ENCODE measurements at regions not wholly inside any gene's neighbourhood (a gene's known extent, or its start where the extent isn't known, plus 50 kb on each side); places are given as distances from the start of the nearest gene placed in this dataset.
"Not testable (repeated sequence)": the region's sequence is repeated elsewhere in the genome, so short reads cannot be mapped to it uniquely, and the experiment has no call there.

DNA sequence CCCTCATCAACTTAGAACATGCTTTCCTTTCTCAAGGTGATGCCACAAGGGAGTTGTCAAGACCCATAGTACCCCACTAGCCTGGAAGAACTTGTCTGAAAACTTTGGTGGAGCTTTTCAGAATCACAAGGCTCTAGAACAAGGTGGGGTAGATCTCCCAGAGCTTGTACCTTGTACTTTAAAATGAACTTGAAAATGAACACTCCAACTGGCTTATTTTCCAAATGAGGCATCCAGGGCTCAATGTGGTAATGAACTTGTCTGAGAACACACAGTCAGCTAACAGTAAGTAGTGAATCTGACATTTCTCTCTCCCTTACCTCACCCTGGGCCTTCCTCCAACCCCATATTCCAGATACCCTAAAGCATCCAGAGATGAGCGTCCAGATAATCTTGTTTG is 81.8 kb upstream of the THBS1 start:
- DNase-seq: no peak

DNA sequence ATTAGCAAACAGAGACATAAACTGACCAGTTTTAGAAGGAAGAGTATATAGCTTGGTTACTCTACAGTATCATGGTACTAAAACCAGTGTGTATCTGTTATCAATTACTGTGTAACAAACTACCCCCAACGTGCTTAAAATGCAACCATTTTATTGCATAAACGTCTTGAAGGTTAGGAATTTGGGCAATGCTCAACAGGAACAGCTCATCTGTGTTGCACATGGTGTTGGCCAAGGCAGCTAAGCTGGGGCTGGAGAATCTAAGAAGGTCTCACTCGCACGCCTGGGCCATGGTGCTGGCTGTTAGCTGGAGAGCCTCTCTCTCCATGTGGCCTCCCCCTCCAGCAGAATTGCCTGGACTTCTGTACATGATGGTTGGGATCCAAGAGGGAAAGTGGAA is 81.2 kb upstream of the THBS1 start:
- no peak for DNase-seq

DNA sequence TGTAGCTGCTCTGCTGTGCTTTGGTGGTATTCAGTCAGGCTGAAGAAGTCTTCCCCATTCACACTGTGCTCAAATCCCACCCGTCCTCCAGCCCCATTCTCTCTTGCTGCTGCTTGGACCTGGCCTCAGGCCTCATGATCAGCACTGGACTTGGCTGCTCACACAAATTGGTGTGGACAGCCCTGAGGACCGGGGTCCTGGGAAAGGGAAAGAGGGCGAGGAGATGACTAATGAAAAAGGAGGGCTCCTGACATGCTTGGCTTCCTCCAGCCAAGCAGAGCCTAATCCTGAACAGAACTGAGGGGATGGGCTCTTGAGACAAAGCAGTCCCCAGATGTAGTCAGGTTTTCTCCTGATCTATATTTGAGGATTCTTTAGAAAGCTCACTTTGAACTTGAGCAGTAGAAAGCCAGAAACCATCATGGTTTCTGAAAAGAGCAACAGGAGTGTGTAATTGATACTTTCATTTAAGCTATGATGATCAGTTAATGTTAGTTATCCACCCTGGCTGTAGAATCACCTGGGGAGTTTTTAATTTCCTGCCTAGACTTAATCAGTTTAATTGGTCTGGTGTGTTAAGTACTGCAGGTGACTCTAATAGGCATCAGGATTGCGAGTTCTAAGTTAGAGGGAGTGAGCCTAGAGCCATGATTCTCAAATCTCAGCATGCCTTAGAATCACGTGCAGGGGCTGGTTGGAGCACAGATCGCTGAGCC is 79.4 kb upstream of the THBS1 start:
- no peak for DNase-seq

DNA sequence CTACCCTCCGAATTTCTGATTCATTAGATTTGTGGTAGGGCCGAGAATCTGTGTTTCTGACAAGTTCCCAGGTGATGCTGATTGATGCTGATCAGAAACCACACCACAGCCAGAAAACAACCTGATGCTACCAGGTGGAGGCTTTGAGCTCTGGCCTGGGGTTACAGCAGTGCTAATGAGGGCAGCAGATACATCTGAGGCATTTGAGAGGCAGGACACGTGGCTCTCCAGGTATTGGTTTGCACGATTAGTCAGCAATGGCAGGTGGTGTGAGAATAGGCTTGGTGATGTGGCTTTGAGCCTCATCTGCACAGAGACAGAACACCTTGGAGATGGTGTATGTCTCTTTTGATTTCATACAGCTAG is 78.8 kb upstream of the THBS1 start:
- DNase-seq: no peak

DNA sequence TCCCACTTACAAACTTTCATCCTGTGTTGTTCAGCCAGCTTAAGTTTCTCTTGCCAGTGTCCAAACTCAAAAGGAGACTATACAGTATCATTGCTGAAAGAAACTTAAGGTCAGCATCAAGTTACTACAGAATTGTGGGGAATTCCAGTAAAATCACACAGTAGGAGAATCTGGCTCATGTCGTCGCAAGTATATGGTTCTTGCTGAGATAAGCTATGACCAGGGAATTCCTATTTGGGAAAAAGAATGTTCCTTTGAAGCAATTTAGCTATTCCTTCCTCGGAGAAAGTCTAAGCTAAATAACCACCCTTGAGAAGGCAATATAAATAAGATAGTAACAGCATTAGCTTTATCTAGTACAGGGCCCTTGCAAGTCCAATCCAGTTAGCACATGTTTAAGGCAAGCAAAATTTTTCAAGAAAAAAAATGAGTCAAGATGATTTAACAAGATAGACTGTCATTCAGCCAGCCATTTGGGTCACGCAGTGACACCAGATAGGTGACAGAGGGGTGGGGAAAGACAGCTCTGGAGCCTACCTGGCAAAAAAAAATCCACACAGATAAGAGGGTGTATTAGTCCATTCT is 78.2 kb upstream of the THBS1 start:
- no peak for DNase-seq

DNA sequence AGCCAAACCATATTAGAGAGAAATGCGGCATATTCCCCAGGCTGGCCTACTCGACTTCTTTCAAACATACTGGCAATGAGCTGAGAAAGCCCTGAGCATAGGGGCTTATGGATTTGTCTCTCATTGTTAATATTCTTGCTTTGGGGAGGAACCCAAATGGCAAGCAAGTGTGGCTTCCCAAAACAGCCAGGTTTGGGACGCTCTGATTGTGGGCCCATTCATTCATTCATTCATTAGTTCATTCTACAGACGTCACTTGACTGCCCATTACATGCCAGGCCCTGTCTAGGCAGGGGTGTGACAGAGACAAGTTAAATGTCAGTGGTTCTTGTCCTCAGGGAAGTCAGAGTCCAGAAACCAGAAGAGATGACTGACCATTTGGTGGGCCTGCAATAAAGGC is 77.4 kb upstream of the THBS1 start:
- no peak for DNase-seq

DNA sequence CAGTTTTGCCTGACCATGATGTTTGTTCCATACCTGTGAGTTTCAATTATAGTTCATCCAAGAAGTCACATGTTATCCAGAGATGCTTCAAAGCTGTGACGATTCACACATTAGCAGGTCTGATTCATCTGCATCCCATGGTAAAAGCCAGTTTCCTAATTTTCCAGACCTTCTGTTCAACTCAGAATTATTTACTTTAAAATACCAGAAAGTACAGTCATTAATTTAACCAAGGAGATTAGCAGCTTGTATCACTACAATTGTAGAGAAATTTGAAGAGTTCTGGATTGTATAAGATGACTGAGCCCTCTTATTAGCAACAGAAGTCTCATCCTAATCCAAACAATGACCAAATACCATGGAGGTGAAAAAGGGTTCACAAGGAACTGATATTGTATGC is 76.1 kb upstream of the THBS1 start:
- DNase-seq: no peak

DNA sequence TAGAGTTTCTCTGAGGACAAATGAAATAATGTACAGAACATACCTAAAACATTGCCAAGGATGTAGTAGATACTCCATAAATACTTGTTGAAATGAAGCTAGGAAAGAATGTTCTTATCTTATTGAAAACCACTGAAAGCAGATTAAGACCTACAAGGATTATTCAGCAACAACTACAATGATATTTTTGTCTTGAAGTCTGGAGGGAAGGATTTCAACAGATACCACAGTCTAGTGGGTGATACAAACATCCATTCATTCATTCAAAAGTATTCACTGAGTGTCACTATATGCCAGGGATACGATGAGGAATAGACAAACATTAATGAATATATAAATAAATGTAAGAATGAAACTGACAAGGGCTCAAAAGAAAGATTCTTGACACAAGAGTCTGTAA is 74.7 kb upstream of the THBS1 start:
- no peak for DNase-seq

DNA sequence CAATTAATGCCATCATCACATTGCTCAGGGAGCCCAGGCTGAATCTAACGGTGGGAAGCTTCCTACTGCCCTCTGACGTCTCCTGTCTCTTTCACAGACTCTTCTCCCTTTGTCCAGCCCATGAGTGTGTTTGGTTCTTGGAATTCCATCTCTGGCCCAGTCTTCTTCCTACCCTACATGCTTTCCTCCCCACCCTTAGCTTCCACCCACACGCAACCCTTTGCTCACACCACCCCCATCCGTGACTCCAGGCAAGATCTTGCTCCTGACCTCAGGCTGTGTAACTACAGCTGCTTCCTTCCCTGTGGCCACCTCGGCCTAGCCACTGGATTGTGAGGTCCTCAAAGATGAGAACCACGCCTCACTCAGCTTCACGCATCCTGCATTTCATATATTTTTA is 72.3 kb upstream of the THBS1 start:
- DNase-seq: no peak

DNA sequence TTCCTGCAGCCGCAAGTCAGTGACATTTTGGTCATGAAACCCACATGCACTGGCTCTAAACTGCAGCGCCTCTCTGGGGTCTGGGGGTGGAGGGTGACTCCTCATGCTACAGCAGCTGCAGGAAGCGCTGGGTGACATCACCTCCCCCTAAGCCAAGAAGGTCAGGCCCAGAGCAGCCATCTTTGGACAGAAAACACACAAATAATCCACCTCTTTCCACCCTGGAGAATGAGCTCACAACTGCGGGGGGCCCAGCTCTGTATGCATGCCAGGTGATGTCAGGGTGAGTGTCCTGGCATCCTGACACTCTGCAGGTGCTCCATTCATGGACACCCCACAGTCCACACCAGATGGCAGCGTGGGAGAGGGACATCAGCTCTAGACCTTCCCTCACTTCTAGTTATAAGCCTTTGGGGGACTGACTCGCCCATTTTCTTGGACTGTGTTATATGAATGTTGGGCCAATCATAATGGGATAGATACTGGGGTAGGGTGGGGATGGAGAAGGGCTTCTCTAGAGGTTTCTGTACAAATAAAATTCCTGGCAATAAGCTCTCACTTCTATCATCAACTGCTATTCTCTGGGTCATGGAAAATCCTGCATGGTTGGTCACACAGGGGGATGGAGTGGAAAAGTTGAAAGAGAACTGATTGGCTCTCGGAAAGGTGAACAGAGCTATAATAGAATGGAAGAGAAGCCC is 70.7 kb upstream of the THBS1 start:
- DNase-seq: no peak

DNA sequence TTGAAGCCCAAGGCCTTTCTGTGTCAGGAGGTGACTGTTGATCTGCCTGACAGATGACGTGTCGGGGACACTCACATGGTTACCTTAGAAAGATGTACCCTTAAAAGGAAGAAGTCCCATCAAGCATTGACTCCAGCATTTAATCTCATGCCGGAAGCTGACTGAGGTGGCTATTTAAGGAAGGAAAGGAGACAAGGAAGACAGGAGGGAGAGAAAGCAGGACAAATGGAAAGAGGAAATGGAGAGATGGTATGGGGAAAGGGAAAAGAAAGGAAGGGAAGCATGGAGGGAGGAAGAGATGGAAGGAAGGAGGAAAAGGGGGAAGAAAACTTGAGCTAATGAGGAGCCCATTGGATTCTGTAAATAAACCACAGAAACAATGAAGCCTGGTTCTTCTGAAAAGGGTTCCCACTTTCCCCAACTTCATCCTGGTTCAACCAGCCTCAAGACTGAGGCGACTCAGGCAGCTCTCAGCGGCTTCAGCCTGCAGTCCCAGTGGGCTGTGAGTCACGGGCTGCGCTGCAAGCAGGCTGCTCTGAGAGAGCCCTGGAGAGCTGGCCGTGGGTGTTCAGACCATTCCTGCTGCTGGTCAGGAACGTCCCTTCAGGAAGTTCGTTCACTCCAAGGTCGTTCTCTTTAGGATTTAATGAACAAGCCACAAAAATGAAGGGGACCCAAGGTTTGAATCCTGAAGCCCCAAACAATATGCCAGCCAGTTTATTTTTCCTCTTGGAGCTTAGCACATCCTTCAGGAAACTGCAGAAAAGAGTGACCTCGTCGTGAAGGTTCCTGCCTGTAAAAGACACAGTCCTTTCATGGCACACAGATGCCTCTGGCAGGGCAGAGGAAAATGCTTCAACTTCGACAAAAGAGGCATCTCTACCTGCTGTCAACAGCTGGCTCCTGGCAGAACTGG is 69.6 kb upstream of the THBS1 start:
- DNase-seq: peak; percentile 2

DNA sequence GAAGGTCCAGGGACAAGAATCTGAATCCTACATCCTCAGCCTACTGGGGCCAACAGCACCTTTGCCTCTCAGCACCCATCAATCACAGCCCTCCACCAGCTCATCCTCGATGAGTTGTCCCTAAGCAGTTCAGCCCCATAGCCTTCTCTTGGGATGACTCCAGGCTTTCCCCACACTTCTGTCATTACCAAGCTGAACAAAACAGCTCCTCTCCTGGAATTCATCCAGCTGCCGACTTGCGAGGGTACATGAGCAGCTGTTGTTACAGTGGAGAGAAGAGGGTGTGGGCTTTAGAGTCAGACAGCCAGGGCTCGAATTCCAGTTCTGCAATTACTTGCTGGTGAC is 69.0 kb upstream of the THBS1 start:
- peak; percentile 66 for DNase-seq

DNA sequence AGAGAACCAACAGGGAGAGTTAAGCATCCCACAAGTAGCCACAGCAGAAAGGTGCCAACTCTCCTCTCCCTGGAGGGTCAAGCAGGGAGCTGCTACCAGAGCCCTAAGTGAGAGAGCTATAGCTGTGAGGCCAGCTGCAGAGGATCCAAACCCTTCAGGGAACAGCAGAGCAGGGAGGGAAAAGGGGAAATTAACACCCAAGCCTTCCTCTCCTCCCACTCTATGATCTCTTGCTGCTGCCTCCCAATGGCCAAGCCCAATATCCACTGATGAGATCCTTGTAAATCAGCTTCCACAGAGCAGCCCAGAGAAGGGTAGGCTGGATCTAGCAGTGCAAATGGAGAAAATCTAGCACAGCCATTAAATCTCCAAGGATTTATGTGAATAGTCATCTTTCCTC is 68.2 kb upstream of the THBS1 start:
- no peak for DNase-seq

DNA sequence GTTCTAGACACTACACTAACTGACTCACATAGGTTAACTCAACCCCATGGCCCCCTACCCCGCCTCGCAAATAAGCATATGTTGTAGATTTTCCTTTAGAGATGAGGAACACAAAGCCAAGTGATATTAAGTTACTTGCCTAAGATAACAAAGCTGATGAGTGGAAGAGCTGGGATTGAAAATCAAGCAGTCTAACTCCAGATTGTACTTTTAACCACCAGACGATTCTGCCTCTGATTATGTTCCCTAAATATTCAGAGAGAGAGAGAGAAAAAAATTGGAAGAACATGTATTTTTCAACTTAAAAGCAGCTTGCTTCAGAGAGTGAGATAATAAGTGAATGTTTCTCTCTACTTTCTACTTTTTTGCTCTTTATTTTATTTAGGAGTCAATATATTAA is 66.9 kb upstream of the THBS1 start:
- no peak for DNase-seq

DNA sequence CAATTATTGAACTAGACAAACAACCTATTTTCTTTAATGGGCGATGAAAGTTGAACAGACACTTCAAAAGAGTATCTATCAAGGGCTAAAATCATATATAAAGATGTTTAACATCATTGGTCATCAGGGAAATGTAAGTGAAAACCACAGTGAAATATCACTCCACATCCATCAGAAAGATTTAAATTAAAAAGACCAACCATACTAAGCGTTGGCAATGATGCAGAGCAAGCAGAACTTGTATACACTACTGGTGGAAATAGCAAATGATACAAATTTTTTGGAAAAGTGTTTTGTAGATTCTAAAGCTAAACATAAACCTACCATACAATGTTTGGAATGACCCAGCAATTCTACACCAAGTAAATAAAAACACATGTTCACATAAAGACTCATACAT is 65.9 kb upstream of the THBS1 start:
- no peak for DNase-seq

DNA sequence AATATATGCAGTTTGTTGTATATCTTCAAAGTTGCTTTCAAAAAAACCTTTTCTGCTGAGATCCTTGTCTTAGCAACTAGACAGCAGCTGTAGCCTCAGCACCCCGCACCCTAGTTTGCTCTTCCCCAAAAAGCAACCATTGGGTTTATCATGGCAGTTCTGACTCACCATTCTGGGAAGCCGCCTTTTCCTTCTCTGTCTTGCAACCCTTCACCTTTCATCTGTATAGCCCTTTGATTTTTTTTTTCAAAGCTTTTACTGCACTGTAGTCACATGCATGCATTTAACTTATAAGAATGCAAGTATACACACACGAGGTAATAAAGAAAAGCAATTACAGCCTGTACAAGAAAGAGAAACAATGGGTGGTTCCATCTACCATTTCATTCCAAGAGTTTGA is 65.1 kb upstream of the THBS1 start:
- DNase-seq: no peak

DNA sequence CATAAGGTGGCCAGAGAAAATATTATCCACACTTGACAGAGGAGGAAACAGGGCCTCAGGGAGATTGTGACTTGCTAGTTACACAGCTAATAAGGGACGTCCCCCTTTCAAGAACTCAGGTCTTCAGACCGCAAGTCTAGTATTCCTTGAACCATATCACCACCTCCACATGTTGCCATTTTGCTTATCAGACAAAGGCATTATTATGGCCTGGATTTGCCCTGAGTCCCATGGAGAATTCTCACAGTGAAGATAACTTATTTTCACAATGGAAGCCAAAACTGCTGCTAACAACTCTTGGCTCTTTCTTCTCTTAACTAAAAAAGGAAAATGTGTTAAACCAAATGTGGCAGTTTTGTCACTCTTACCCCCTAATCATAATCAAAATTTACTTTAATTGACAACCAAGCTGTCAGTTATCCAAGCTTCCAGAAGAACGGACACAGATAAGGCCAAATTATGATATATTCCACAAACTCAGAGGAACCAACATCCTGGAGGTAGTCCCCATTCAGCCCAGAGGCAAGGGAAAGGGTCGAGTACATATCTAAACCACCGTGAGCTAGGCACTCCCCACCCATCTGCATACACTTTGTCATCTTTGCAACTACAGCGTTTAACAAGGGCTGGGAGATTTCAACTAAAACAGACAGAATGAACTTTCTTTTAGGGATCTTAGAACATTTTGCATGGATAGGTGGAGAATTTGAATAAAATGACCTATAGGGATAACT is 63.6 kb upstream of the THBS1 start:
- DNase-seq: no peak

DNA sequence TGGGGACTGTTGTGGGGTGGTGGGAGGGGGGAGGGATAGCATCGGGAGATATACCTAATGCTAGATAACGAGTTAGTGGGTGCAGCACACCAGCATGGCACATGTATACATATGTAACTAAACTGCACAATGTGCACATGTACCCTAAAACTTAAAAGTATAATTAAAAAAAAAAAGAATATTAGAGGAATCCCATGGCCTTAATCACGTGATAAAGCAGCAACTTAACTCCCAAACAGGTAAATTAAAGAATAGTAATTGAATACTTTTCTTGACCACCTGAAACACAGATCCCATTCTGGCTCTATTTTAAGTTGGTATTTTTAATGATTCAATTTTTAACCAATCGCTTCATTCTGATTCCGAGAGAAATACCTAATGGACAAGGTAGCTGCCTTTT is 56.9 kb upstream of the THBS1 start:
- DNase-seq: not testable (repeated sequence)

DNA sequence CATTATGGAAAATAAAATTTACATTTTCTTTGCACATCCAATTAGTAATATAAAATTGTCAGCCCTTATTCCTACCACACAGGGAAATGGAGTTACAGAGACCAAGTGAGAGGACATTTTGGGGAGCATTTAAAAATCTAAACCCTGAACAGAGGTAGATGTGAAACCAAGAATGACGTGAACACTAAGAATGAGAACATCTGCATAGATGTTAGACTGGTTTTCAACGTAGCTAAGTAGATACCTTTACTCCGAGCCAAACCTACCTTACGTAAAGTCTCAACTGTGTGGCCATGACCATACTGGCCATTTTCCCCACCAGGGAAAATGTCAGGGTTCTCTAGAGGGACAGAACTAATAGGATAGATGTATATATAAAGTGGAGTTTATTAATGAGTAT is 51.4 kb upstream of the THBS1 start:
- DNase-seq: no peak

DNA sequence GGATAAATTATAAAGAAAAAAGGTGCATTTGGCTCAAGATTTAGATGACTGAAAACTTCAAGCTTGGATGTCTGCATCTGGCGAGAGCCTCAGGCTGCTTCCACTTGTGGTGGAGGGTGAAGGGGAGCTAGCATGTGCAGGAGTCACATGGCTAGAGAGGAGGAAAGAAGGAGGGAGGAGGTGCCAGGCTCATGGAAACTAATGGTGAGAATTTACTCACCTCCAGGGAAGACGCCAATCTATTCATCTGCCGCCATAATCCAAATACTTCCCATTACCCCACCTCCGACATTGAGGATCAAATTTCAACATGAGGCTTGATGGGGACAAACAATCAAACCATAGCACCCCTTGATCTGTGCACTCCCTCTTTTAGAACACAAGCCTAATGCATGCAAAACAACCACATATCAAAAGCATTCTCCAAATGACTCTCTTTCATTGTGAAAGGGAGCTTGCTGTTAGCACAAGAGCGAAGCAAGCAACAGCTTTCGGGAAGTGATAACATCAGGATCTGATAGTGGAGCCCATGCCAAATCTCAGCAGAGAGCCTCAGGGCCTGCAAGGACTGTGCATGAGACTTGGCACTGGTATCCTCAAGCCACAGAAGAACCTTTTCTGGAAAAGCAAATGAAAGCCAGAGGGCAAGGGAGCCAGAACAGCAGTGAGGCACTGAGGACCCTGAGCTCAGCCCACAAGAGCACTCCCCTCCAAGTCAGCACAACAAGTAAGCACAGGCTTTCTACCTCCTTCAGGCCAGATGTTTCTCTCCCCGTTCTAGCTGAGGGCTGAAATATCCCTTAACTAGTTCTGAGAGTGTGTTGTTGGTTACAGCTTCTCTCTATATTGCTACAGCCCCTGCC is 50.2 kb upstream of the THBS1 start:
- peak; percentile 64 for DNase-seq
